ENCODE measurements at regions not wholly inside any gene's neighbourhood (a gene's known extent, or its start where the extent isn't known, plus 50 kb on each side); places are given as distances from the start of the nearest gene placed in this dataset.

GRCh38 chr10:35911233-35911632, 269.1 kb upstream of the FZD8 start:
- no peak overlapping the region for H3K27ac ChIP-seq (ENCODE audit: insufficient read depth, low read depth, low read length)
- H2AFZ ChIP-seq (ENCODE audit: low read depth, low read length): no peak overlapping the region
- H3K27me3 ChIP-seq (ENCODE audit: control insufficient read depth in 2 of 2, insufficient read depth in 2 of 2, low read length in 2 of 2): no peaks in the 10 kb centered on the region
- ChIA-PET POLR2A (no interaction called here), CTCF (no interaction called here)
- TF ChIP-seq MYC (IDR thresholded peaks at IDR 0.05; ENCODE audit: low read depth, low read length) (no peak), JUN (IDR thresholded peaks at IDR 0.05; ENCODE audit: borderline replicate concordance, insufficient read depth, insufficient read length, low read depth) (no peak), FOS (IDR thresholded peaks at IDR 0.05; ENCODE audit: borderline replicate concordance, insufficient read depth, low read length) (no peak), CTCF (IDR thresholded peaks at IDR 0.05; ENCODE audit: extremely low read depth in 1 of 2, insufficient read depth in 1 of 2, low read depth in 1 of 2, low read length in 2 of 2) (no peak), MAX (IDR thresholded peaks at IDR 0.05; ENCODE audit: insufficient read depth, insufficient read length) (no peak), POLR2A (IDR thresholded peaks at IDR 0.05; ENCODE audit: low read depth, low read length) (no peak), EZH2 (IDR thresholded peaks at IDR 0.05; ENCODE audit: borderline replicate concordance, low read depth, low read length, severe bottlenecking) (no peak), POLR2AphosphoS5 (IDR thresholded peaks at IDR 0.05; ENCODE audit: insufficient read depth, low read depth, low read length) (no peak), GATA2 (IDR thresholded peaks at IDR 0.05; ENCODE audit: insufficient read depth, insufficient read length, low read depth, low read length) (no peak)
- DNase-seq (ENCODE audit: low read depth, low spot score) (no peak), FAIRE-seq (no peak)
- intact Hi-C loops (cut with micrococcal nuclease): loop anchor here (5.0 kb wide), 2 partner anchors 261 to 269 kb away; partner anchors contain the start of gene FZD8
- dilution Hi-C loops (cut with MboI; ENCODE audit: extremely low pct_ligation_motif_present, low sequenced_read_pairs): no loop called here
- no peak overlapping the region for H3K9ac ChIP-seq (replicated peaks; ENCODE audit: extremely low read depth, insufficient read depth, low read length)
- no peaks in the 10 kb centered on the region for H3K9me1 ChIP-seq (replicated peaks; ENCODE audit: control insufficient read depth, extremely low read depth, insufficient read depth, low read length)
- no peaks in the 10 kb centered on the region for H3K36me3 ChIP-seq (ENCODE audit: control insufficient read depth in 2 of 2, extremely low read depth in 1 of 2, insufficient read depth in 2 of 2, low read length in 2 of 2)
- H4K20me1 ChIP-seq (replicated peaks; ENCODE audit: control insufficient read depth, extremely low read depth, insufficient read depth, low read length): no peaks in the 10 kb centered on the region
- no peak overlapping the region for H3K4me3 ChIP-seq (replicated peaks in 1 of 3; ENCODE audit: insufficient read depth in 1 of 3, low read depth in 1 of 3, low read length in 3 of 3)
- no peaks in the 10 kb centered on the region for H3K79me2 ChIP-seq (ENCODE audit: control insufficient read depth, insufficient read depth, low read length)
- BruUV-seq (replicated peaks): no TSS peak
- H3K4me2 ChIP-seq (ENCODE audit: insufficient read depth, low read length): no peak overlapping the region
- H3K4me1 ChIP-seq (ENCODE audit: control insufficient read depth, extremely low read depth, insufficient read depth, low read length): peaks cover 38% of the 10 kb centered on the region
- H3K9me3 ChIP-seq (replicated peaks; ENCODE audit: control insufficient read depth, insufficient read depth, low read length): no peaks in the 10 kb centered on the region

Data from endothelial cell of umbilical vein (primary cell).